Loucy (cell line): ENCODE measurements at regions not wholly inside any gene's neighbourhood (a gene's known extent, or its start where the extent isn't known, plus 50 kb on each side); places are given as distances from the start of the nearest gene placed in this dataset.

ENCODE experiments used
- H2AFZ ChIP-seq: fragments of 200-600 bp; sonication (generic); 2 replicates; pipeline ENCODE4 v1.6.0; 2016; ENCODE audit warnings: antibody characterized with exemption, mild to moderate bottlenecking, low read length, moderate library complexity
- H3F3A ChIP-seq: fragments of 200-600 bp; 2 replicates; pipeline ENCODE4 v1.6.0; 2016; ENCODE audit warnings: antibody characterized with exemption, low read depth, mild to moderate bottlenecking
- H3K27me3 ChIP-seq: fragments of 200-600 bp; sonication (generic); 2 replicates; pipeline ENCODE4 v1.6.1; 2014; ENCODE audit warnings: low read length, mild to moderate bottlenecking; ENCODE audit not compliant: insufficient read depth, poor library complexity, severe bottlenecking
- H3K36me3 ChIP-seq: fragments of 200-600 bp; sonication (generic); 2 replicates; pipeline ENCODE4 v1.6.1; 2016; ENCODE audit warnings: low read length; ENCODE audit not compliant: insufficient read depth
- H3K4me1 ChIP-seq: fragments of 200-600 bp; sonication (generic); 2 replicates; pipeline ENCODE4 v1.5.1; 2014; ENCODE audit warnings: low read length, mild to moderate bottlenecking; ENCODE audit not compliant: insufficient read depth, poor library complexity, severe bottlenecking
- H3K4me2 ChIP-seq: fragments of 200-600 bp; sonication (generic); 2 replicates; pipeline ENCODE4 v1.6.0; 2014; ENCODE audit warnings: antibody characterized with exemption, low read length, low read depth, mild to moderate bottlenecking; ENCODE audit not compliant: poor library complexity, severe bottlenecking
- H3K4me3 ChIP-seq: fragments of 200-600 bp; sonication (generic); 2 replicates; pipeline ENCODE4 v1.5.1; 2014; ENCODE audit warnings: low read length, mild to moderate bottlenecking, mixed read lengths; ENCODE audit not compliant: poor library complexity, severe bottlenecking
- H3K79me2 ChIP-seq: fragments of 200-600 bp; sonication (generic); 2 replicates; pipeline ENCODE4 v1.6.1; 2014; ENCODE audit warnings: low read length; ENCODE audit not compliant: insufficient read depth
- H3K9ac ChIP-seq: fragments of 200-600 bp; sonication (generic); 2 replicates; pipeline ENCODE4 v1.6.0; 2014; ENCODE audit warnings: mild to moderate bottlenecking, low read depth, low read length, moderate library complexity; ENCODE audit not compliant: poor library complexity, severe bottlenecking
- H3K9me2 ChIP-seq: fragments of 200-600 bp; sonication (generic); replicated peaks from 2 replicates; pipeline ENCODE4 v1.6.1; 2016; ENCODE audit warnings: low read depth, low read length, mixed read lengths
- H3K9me3 ChIP-seq: fragments of 200-600 bp; sonication (generic); 2 replicates; pipeline ENCODE4 v1.6.1; 2014; ENCODE audit warnings: mild to moderate bottlenecking, antibody characterized with exemption, low read length, low read depth; ENCODE audit not compliant: insufficient read depth
- H4K20me1 ChIP-seq: fragments of 200-600 bp; sonication (generic); 2 replicates; pipeline ENCODE4 v1.6.0; 2014; ENCODE audit warnings: antibody characterized with exemption, low read length, mild to moderate bottlenecking; ENCODE audit not compliant: insufficient read depth, poor library complexity, severe bottlenecking
- EZH2phosphoT487 ChIP-seq: fragments of 200-600 bp; IDR thresholded peaks from 2 replicates; pipeline ENCODE4 v1.6.1; 2018; ENCODE audit warnings: antibody characterized with exemption, mild to moderate bottlenecking, moderate library complexity, borderline replicate concordance
- TF ChIP-seq, protein P1 (sequence below): fragments of 200-600 bp; sonication (generic); conservative IDR thresholded peaks from 2 replicates; pipeline ENCODE4 v1.5.1; 2014; ENCODE audit warnings: mild to moderate bottlenecking, antibody characterized with exemption, low read length

DNA sequence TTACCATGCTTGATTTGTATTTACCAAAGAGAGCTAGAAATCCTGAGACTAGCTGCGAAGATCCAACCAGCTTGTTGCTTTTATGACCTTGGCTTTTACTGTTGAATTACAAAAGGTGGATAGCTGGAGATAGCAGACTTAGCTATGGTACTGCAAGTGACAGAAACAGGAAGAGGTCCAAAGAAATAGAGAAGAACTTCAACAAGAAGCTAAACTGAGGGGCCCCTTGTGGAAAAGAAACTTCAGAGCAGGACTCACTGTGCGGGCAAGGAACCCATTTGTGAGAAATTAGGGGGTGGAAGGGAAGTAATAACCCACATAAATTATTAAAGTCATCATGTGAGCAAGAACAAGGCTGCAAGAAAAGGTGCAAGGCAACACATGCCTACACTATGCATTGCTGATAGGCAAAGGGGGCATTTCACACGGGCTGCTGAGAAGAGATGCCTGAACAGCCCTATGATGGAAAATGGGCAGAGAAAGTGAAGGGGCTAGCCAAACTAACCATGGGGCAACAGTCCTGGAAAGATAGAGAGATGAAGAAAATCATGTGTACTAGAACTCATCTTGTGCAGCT lies 116.6 kb upstream of the PRDX6 start:
- H4K20me1 ChIP-seq, result no peaks in the 10 kb centered on the region
- no peaks in the 10 kb centered on the region for H3K9me3 ChIP-seq
- H3K9me2 ChIP-seq, result no peaks in the 10 kb centered on the region
- H2AFZ ChIP-seq, result peak overlapping the region; percentile 41
- no peaks in the 10 kb centered on the region for H3K79me2 ChIP-seq
- TF ChIP-seq, protein P1, sequence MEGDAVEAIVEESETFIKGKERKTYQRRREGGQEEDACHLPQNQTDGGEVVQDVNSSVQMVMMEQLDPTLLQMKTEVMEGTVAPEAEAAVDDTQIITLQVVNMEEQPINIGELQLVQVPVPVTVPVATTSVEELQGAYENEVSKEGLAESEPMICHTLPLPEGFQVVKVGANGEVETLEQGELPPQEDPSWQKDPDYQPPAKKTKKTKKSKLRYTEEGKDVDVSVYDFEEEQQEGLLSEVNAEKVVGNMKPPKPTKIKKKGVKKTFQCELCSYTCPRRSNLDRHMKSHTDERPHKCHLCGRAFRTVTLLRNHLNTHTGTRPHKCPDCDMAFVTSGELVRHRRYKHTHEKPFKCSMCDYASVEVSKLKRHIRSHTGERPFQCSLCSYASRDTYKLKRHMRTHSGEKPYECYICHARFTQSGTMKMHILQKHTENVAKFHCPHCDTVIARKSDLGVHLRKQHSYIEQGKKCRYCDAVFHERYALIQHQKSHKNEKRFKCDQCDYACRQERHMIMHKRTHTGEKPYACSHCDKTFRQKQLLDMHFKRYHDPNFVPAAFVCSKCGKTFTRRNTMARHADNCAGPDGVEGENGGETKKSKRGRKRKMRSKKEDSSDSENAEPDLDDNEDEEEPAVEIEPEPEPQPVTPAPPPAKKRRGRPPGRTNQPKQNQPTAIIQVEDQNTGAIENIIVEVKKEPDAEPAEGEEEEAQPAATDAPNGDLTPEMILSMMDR, result no peak
- TF ChIP-seq EZH2phosphoT487, result no peak
- H3K36me3 ChIP-seq, result no peaks in the 10 kb centered on the region
- H3K27me3 ChIP-seq, result no peaks in the 10 kb centered on the region
- no peaks in the 10 kb centered on the region for H3F3A ChIP-seq
- peaks cover 10% of the 10 kb centered on the region for H3K4me1 ChIP-seq
- H3K4me3 ChIP-seq, result no peak overlapping the region
- H3K4me2 ChIP-seq, result no peak overlapping the region
- H3K9ac ChIP-seq, result no peak overlapping the region

DNA sequence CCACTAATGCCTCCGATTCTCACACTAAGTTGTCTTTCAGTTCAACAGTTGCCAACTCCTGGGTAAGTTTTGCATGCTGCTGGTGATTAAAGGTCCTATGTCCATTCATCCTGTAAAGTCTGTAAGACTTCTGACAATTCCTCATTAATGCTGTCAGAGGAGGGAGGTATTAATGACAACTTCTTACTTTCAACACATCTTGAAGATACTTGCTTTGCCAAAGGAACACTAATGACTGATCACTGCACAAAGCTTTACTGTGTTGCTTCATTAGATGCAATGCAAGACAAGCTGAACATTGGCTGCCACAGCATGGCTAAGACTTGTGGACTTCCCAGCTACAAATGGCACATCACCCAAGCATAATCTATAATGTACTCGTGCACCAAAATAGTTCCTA lies 114.6 kb upstream of the PRDX6 start:
- no peak overlapping the region for H3K9ac ChIP-seq
- no peaks in the 10 kb centered on the region for H3K79me2 ChIP-seq
- no peaks in the 10 kb centered on the region for H3K36me3 ChIP-seq
- no peaks in the 10 kb centered on the region for H3K9me3 ChIP-seq
- no peaks in the 10 kb centered on the region for H4K20me1 ChIP-seq
- H3K27me3 ChIP-seq, result no peaks in the 10 kb centered on the region
- no peak overlapping the region for H3K4me2 ChIP-seq
- TF ChIP-seq, protein P1, result no peak
- TF ChIP-seq EZH2phosphoT487, result no peak
- no peaks in the 10 kb centered on the region for H3F3A ChIP-seq
- H3K4me1 ChIP-seq, result peaks cover 7% of the 10 kb centered on the region
- H2AFZ ChIP-seq, result no peak overlapping the region
- no peaks in the 10 kb centered on the region for H3K9me2 ChIP-seq
- H3K4me3 ChIP-seq, result no peak overlapping the region

DNA sequence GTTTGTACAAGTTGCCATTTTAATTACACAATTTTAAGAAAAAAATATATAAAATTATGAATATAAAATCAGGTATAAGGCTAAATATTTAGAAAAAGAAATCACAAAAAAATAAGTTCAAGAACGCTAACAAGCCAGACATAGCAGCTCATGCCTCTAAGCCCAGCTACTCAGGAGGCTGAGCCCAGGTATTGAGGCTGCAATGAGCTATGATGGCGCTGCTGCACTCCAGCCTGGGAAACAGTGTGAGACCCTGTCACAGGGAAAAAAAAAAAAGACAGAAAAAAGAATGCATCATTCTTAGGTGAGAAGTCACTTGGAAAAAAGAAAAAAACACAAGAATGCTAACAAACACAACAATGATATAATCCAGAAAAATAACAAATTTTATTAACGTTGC lies 112.3 kb upstream of the PRDX6 start:
- H3K4me3 ChIP-seq, result no peak overlapping the region
- no peaks in the 10 kb centered on the region for H3K36me3 ChIP-seq
- H2AFZ ChIP-seq, result no peak overlapping the region
- H3K4me1 ChIP-seq, result peaks cover 7% of the 10 kb centered on the region
- TF ChIP-seq EZH2phosphoT487, result no peak
- TF ChIP-seq, protein P1, result no peak
- no peaks in the 10 kb centered on the region for H3K9me3 ChIP-seq
- no peaks in the 10 kb centered on the region for H3F3A ChIP-seq
- H3K9ac ChIP-seq, result no peak overlapping the region
- H3K4me2 ChIP-seq, result no peak overlapping the region
- H3K9me2 ChIP-seq, result no peaks in the 10 kb centered on the region
- no peaks in the 10 kb centered on the region for H3K27me3 ChIP-seq
- H4K20me1 ChIP-seq, result no peaks in the 10 kb centered on the region
- no peaks in the 10 kb centered on the region for H3K79me2 ChIP-seq
